IMR-90 (cell line): ENCODE measurements at regions not wholly inside any gene's neighbourhood (a gene's known extent, or its start where the extent isn't known, plus 50 kb on each side); places are given as distances from the start of the nearest gene placed in this dataset.

Experiments
- ATAC-seq: fragments of 200-7000 bp; cut with Tn5 transposase; 2 replicates; pipeline ENCODE4 v1.9.1; 2020; ENCODE audit warnings: low read depth, mild to moderate bottlenecking, moderate library complexity
- BruUV-seq: library from RNA; stranded (reverse); fragments of 400-500 nt; replicated peaks from 2 replicates; lab custom pipeline; 2021; lab: Mats Ljungman, UMichigan
- CTCF ChIA-PET: fragments of 300-600 bp; formaldehyde crosslinking; extraction: SDS; loops from one replicate; lab custom pipeline; 2021; ENCODE audit warnings: antibody characterized with exemption; lab: Yijun Ruan, JAX
- POLR2A ChIA-PET: fragments of 300-600 bp; sonication (Branson Sonifier 250); formaldehyde crosslinking; loops from one replicate; lab custom pipeline; 2022; ENCODE audit warnings: antibody characterized with exemption; ENCODE audit not compliant: unreplicated experiment; lab: Charles Lee
- DNase-seq: peaks from one replicate; pipeline ENCODE4 v3.0.0; 2013
- H2AFZ ChIP-seq: replicated peaks from 2 replicates; pipeline ENCODE3; 2013; ENCODE audit warnings: low read length, mild to moderate bottlenecking; ENCODE audit not compliant: poor library complexity
- H2AK5ac ChIP-seq: 2 replicates; pipeline ENCODE4 v1.6.1; 2013; ENCODE audit warnings: low read depth, low read length, inconsistent platforms
- H2AK9ac ChIP-seq: replicated peaks from 2 replicates; pipeline ENCODE3; 2013; ENCODE audit warnings: mild to moderate bottlenecking, low read depth, low read length, moderate library complexity; ENCODE audit not compliant: poor library complexity
- H2BK120ac ChIP-seq: 2 replicates; pipeline ENCODE4 v1.6.1; 2013; ENCODE audit warnings: low read depth, low read length, inconsistent platforms
- H2BK15ac ChIP-seq: 3 replicates; pipeline ENCODE4 v1.6.1; 2013; ENCODE audit warnings: low read depth, low read length, inconsistent platforms
- H2BK20ac ChIP-seq: 2 replicates; pipeline ENCODE4 v1.6.1; 2013; ENCODE audit warnings: low read depth, mild to moderate bottlenecking, inconsistent platforms, low read length, moderate library complexity
- H2BK5ac ChIP-seq: 2 replicates; pipeline ENCODE4 v1.6.1; 2013; ENCODE audit warnings: mild to moderate bottlenecking, low read depth, low read length, inconsistent platforms; ENCODE audit not compliant: poor library complexity, severe bottlenecking
- H3K14ac ChIP-seq: replicated peaks from 2 replicates; pipeline ENCODE4 v1.6.1; 2013; ENCODE audit warnings: low read depth, low read length, inconsistent platforms
- H3K18ac ChIP-seq: 2 replicates; pipeline ENCODE4 v1.6.1; 2013; ENCODE audit warnings: low read depth, low read length, control low read depth
- H3K23ac ChIP-seq: 2 replicates; pipeline ENCODE4 v1.6.1; 2013; ENCODE audit warnings: low read depth, low read length, inconsistent platforms
- H3K27ac ChIP-seq: 2 replicates; pipeline ENCODE4 v1.5.1; 2013; ENCODE audit warnings: mild to moderate bottlenecking, control low read depth, low read length; ENCODE audit not compliant: insufficient read depth
- H3K27me3 ChIP-seq: 2 replicates; pipeline ENCODE4 v1.6.1; 2013; ENCODE audit warnings: low read length; ENCODE audit not compliant: control insufficient read depth, insufficient read depth
- H3K36me3 ChIP-seq: 2 replicates; pipeline ENCODE4 v1.6.1; 2013; ENCODE audit warnings: low read length, mixed read lengths; ENCODE audit not compliant: control insufficient read depth, insufficient read depth
- H3K4ac ChIP-seq: 2 replicates; pipeline ENCODE4 v1.6.1; 2013; ENCODE audit warnings: low read depth, low read length, inconsistent platforms
- H3K4me1 ChIP-seq: 2 replicates; pipeline ENCODE4 v1.6.1; 2013; ENCODE audit warnings: low read length, mixed read lengths; ENCODE audit not compliant: control insufficient read depth, insufficient read depth
- H3K4me2 ChIP-seq: 2 replicates; pipeline ENCODE4 v1.6.1; 2013; ENCODE audit warnings: low read depth, mild to moderate bottlenecking, control low read depth, low read length, moderate library complexity
- H3K4me3 ChIP-seq: 2 replicates; pipeline ENCODE4 v1.5.1; 2013; ENCODE audit warnings: low read depth, mild to moderate bottlenecking, control low read depth, low read length, moderate library complexity; ENCODE audit not compliant: insufficient read depth
- H3K56ac ChIP-seq: 2 replicates; pipeline ENCODE4 v1.6.1; 2013; ENCODE audit warnings: low read length, inconsistent platforms; ENCODE audit not compliant: insufficient read depth; ENCODE audit errors: extremely low read depth
- H3K79me1 ChIP-seq, 2 experiments: 2 replicates each; pipeline ENCODE4 v1.6.1; 2013; ENCODE audit warnings: low read length in 2 of 2, inconsistent platforms in 1 of 2, low read depth in 1 of 2
- H3K9ac ChIP-seq: 2 replicates; pipeline ENCODE4 v1.6.1; 2013; ENCODE audit warnings: low read depth, low read length, control low read depth
- H3K9me1 ChIP-seq: 2 replicates; pipeline ENCODE4 v1.6.1; 2013; ENCODE audit warnings: low read length, inconsistent platforms; ENCODE audit not compliant: insufficient read depth
- H3K9me3 ChIP-seq: 2 replicates; pipeline ENCODE4 v1.6.1; 2013; ENCODE audit warnings: low read length; ENCODE audit not compliant: control insufficient read depth, insufficient read depth
- H4K20me1 ChIP-seq: 2 replicates; pipeline ENCODE4 v1.6.1; 2013; ENCODE audit warnings: low read length, inconsistent platforms; ENCODE audit not compliant: insufficient read depth
- H4K5ac ChIP-seq: 2 replicates; pipeline ENCODE4 v1.6.1; 2013; ENCODE audit warnings: mild to moderate bottlenecking, low read depth, low read length, control low read depth
- H4K8ac ChIP-seq, 2 experiments: 2 replicates each; pipeline ENCODE4 v1.6.1; 2013; ENCODE audit warnings: low read depth in 2 of 2, low read length in 2 of 2, control low read depth in 1 of 2, inconsistent platforms in 1 of 2
- H4K91ac ChIP-seq: 2 replicates; pipeline ENCODE4 v1.6.1; 2013; ENCODE audit warnings: low read depth, low read length, inconsistent platforms; ENCODE audit not compliant: insufficient read depth
- BHLHE40 ChIP-seq: fragments of 150-350 bp; IDR thresholded peaks from 2 replicates; pipeline ENCODE4 v1.6.1; 2016; ENCODE audit warnings: mild to moderate bottlenecking, low read depth, low read length
- CEBPB ChIP-seq: IDR thresholded peaks from 2 replicates; pipeline ENCODE4 v1.6.1; 2012; ENCODE audit warnings: low read depth, low read length, improper control_type of control experiment
- CHD1 ChIP-seq: IDR thresholded peaks from 2 replicates; pipeline ENCODE4 v1.6.1; 2012; ENCODE audit warnings: low read depth, low read length, improper control_type of control experiment
- FOS ChIP-seq: fragments of 150-350 bp; IDR thresholded peaks from 2 replicates; pipeline ENCODE4 v1.6.1; 2016; ENCODE audit warnings: low read depth, low read length
- MAZ ChIP-seq: IDR thresholded peaks from 2 replicates; pipeline ENCODE4 v1.6.1; 2012; ENCODE audit warnings: low read depth, mild to moderate bottlenecking, low read length, improper control_type of control experiment, moderate library complexity, borderline replicate concordance
- MXI1 ChIP-seq: IDR thresholded peaks from 2 replicates; pipeline ENCODE4 v1.6.1; 2012; ENCODE audit warnings: low read depth, mild to moderate bottlenecking, low read length, moderate library complexity, borderline replicate concordance
- NFE2L2 ChIP-seq: fragments of 150-350 bp; IDR thresholded peaks from 2 replicates; pipeline ENCODE4 v1.6.1; 2016; ENCODE audit warnings: low read depth, mild to moderate bottlenecking, low read length
- POLR2A ChIP-seq: IDR thresholded peaks from 2 replicates; pipeline ENCODE4 v1.6.1; 2012; ENCODE audit warnings: mild to moderate bottlenecking, low read depth, low read length
- RAD21 ChIP-seq: IDR thresholded peaks from 2 replicates; pipeline ENCODE4 v1.6.1; 2012; ENCODE audit warnings: low read length, improper control_type of control experiment
- RCOR1 ChIP-seq: IDR thresholded peaks from 2 replicates; pipeline ENCODE4 v1.6.1; 2012; ENCODE audit warnings: mild to moderate bottlenecking, low read length, improper control_type of control experiment; ENCODE audit not compliant: insufficient replicate concordance
- RFX5 ChIP-seq: IDR thresholded peaks from 2 replicates; pipeline ENCODE4 v1.8.0; 2012; ENCODE audit warnings: low read depth, mild to moderate bottlenecking, low read length, moderate library complexity
- SMC3 ChIP-seq: fragments of 150-350 bp; IDR thresholded peaks from 2 replicates; pipeline ENCODE4 v1.6.1; 2016; ENCODE audit warnings: low read depth, mild to moderate bottlenecking, antibody characterized with exemption, low read length, moderate library complexity
- USF2 ChIP-seq: fragments of 150-350 bp; IDR thresholded peaks from 2 replicates; pipeline ENCODE4 v1.6.1; 2017; ENCODE audit warnings: mild to moderate bottlenecking, antibody characterized with exemption, low read length, low read depth
- WGBS, 2 experiments: methylation state at CpG; one replicate each; pipeline versions ENCODE4 v1.1.5 to v1.1.7; 2013; ENCODE audit warnings: missing lambda C conversion rate in 2 of 2; ENCODE audit not compliant: insufficient read length in 1 of 2; ENCODE audit errors: extremely low coverage in 2 of 2; 5-methylcytosine and 5-hydroxymethylcytosine counted together
- dilution Hi-C: fragments of 300-500 bp; cut with HindIII; formaldehyde crosslinking; loops from one replicate; pipeline ENCODE4 v1.14.3; 2018; ENCODE audit warnings: low sequenced_read_pairs; ENCODE audit not compliant: unreplicated experiment
- in situ Hi-C: fragments of 300-500 bp; cut with MboI; formaldehyde crosslinking; loops from 3 replicates; pipeline ENCODE4 v1.14.3; 2019; ENCODE audit warnings: low sequenced_read_pairs, inconsistent platforms, mixed read lengths
- intact Hi-C: fragments of 100-400 bp; cut with micrococcal nuclease; formaldehyde crosslinking; loops from 2 replicates; pipeline ENCODE4 v1.10.0; 2022

- peak; percentile 97 for DNase-seq
- no peaks in the 10 kb centered on the region for H3K4me1 ChIP-seq
- H4K91ac ChIP-seq = peak overlapping the region; percentile 33; the same call in 1 of the 2 replicates
- H3K14ac ChIP-seq = peak overlapping the region; percentile 85; the same call in 1 of the 2 replicates
- H3K56ac ChIP-seq = peak overlapping the region; percentile 71
- H3K9me3 ChIP-seq = no peaks in the 10 kb centered on the region
- H2AK9ac ChIP-seq = peak overlapping the region; percentile 72
- 0% methylated on average over 60 of the region's 91 CpGs; no CpG with 5 or more reads in 1 of the 2 experiments for WGBS, 2 experiments
- peak overlapping the region; percentile 86 for H2BK5ac ChIP-seq
- peak overlapping the region; percentile 77 for H3K4me3 ChIP-seq
- H3K36me3 ChIP-seq = no peaks in the 10 kb centered on the region
- intact Hi-C loops = no loop called here
- no TSS peak for BruUV-seq
- in situ Hi-C loops = no loop called here
- dilution Hi-C loops = no loop called here
- ChIA-PET CTCF (interaction anchor here (0.6 kb wide), 1 partner anchor 52 kb away, joined by 6 read pairs; no protein-coding TSS in a partner anchor), POLR2A (no interaction called here)
- H3K4ac ChIP-seq = peak overlapping the region; percentile 81; the same call in 1 of the 2 replicates
- ATAC-seq = peak; percentile 97
- peaks cover 3 to 29% of the 10 kb centered on the region in 2 experiments for H3K79me1 ChIP-seq
- peak overlapping the region; percentile 68; the same call in 1 of the 2 replicates for H2BK20ac ChIP-seq
- H2BK15ac ChIP-seq = no peak overlapping the region
- no peak overlapping the region for H3K18ac ChIP-seq
- H3K27ac ChIP-seq = peak overlapping the region; percentile 84
- no peak overlapping the region; the same call in 1 of the 2 replicates for H2BK120ac ChIP-seq
- peak; percentile 77 for TF ChIP-seq POLR2A
- no peak; the same call in 1 of the 2 replicates for TF ChIP-seq FOS
- no peak for TF ChIP-seq RCOR1
- no peak for TF ChIP-seq RFX5
- TF ChIP-seq SMC3 = no peak
- peak; percentile 83; the same call in 1 of the 2 replicates for TF ChIP-seq MXI1
- TF ChIP-seq BHLHE40 = no peak
- TF ChIP-seq USF2 = peak; percentile 74
- TF ChIP-seq MAZ = peak; percentile 63; the same call in 1 of the 2 replicates
- no peak for TF ChIP-seq RAD21
- no peak for TF ChIP-seq CEBPB
- no peak for TF ChIP-seq NFE2L2
- TF ChIP-seq CHD1 = no peak
- peak overlapping the region in 1 of 2 experiments; percentile 93; a peak in 2 of 4 replicates for H4K8ac ChIP-seq
- no peaks in the 10 kb centered on the region for H3K27me3 ChIP-seq
- H2AFZ ChIP-seq = peak overlapping the region; percentile 86
- peak overlapping the region; percentile 16; the same call in 1 of the 2 replicates for H3K23ac ChIP-seq
- peaks cover 38% of the 10 kb centered on the region for H4K20me1 ChIP-seq
- peak overlapping the region; percentile 82; the same call in 1 of the 2 replicates for H2AK5ac ChIP-seq
- H3K4me2 ChIP-seq = peak overlapping the region; percentile 90
- H4K5ac ChIP-seq = no peak overlapping the region
- H3K9ac ChIP-seq = peak overlapping the region; percentile 82
- no peaks in the 10 kb centered on the region for H3K9me1 ChIP-seq
Observed at GRCh38 chr16:21501869-21502667, 97.3 kb upstream of the METTL9 start.
